DND-41 (cell line): ENCODE measurements at regions not wholly inside any gene's neighbourhood (a gene's known extent, or its start where the extent isn't known, plus 50 kb on each side); places are given as distances from the start of the nearest gene placed in this dataset.

Experiments used
- ATAC-seq: fragments of 200-7000 bp; cut with Tn5 transposase; 3 replicates; pipeline ENCODE4 v1.9.1; 2021; ENCODE audit warnings: low read depth; ENCODE audit not compliant: insufficient read depth
- DNase-seq: peaks from one replicate; pipeline ENCODE4 v3.0.0-alpha.2; 2020
- H2AFZ ChIP-seq: 2 replicates; pipeline ENCODE4 v1.6.0; 2012; ENCODE audit warnings: low read depth, low read length
- H3K27ac ChIP-seq: 2 replicates; pipeline ENCODE4 v1.5.1; 2012; ENCODE audit warnings: low read length, inconsistent platforms
- H3K27me3 ChIP-seq: fragments of 200-600 bp; sonication (generic); 2 replicates; pipeline ENCODE4 v1.6.0; 2012; ENCODE audit warnings: low read length, mild to moderate bottlenecking, inconsistent platforms; ENCODE audit not compliant: insufficient read depth, poor library complexity
- H3K36me3 ChIP-seq: 2 replicates; pipeline ENCODE4 v1.5.1; 2012; ENCODE audit warnings: low read length, inconsistent platforms; ENCODE audit not compliant: insufficient read depth
- H3K4me1 ChIP-seq: 2 replicates; pipeline ENCODE4 v1.5.1; 2012; ENCODE audit warnings: mild to moderate bottlenecking, low read length; ENCODE audit not compliant: insufficient read depth
- H3K4me2 ChIP-seq: 2 replicates; pipeline ENCODE4 v1.6.0; 2012; ENCODE audit warnings: mild to moderate bottlenecking, moderate library complexity, low read length, inconsistent platforms; ENCODE audit not compliant: insufficient read depth
- H3K4me3 ChIP-seq, 2 experiments: fragments of 200-600 bp in 1 of 2; shearing (Covaris generic) in 1 of 2; 2 replicates each; pipeline ENCODE4 v1.5.1; 2012 to 2016; ENCODE audit warnings: inconsistent platforms in 2 of 2, low read length in 2 of 2, mild to moderate bottlenecking in 2 of 2, low read depth in 1 of 2, moderate library complexity in 1 of 2
- H3K79me2 ChIP-seq: 2 replicates; pipeline ENCODE4 v1.6.0; 2012; ENCODE audit warnings: low read length, inconsistent platforms; ENCODE audit not compliant: insufficient read depth
- H3K9ac ChIP-seq: 2 replicates; pipeline ENCODE4 v1.6.0; 2012; ENCODE audit warnings: low read depth, mild to moderate bottlenecking, inconsistent platforms, low read length, moderate library complexity
- H3K9me3 ChIP-seq: 2 replicates; pipeline ENCODE4 v1.5.1; 2012; ENCODE audit warnings: low read length, moderate library complexity, mild to moderate bottlenecking, inconsistent platforms; ENCODE audit not compliant: insufficient read depth, severe bottlenecking
- H4K20me1 ChIP-seq: 2 replicates; pipeline ENCODE4 v1.6.0; 2012; ENCODE audit warnings: low read length; ENCODE audit not compliant: insufficient read depth
- CTCF ChIP-seq: IDR thresholded peaks from 2 replicates; pipeline ENCODE4 v1.5.1; 2012; ENCODE audit warnings: borderline replicate concordance, low read length, moderate library complexity, mild to moderate bottlenecking; ENCODE audit not compliant: poor library complexity, severe bottlenecking; ENCODE audit errors: extremely low read depth
- EZH2 ChIP-seq: IDR thresholded peaks from 3 replicates; pipeline ENCODE4 v1.6.1; 2012; ENCODE audit warnings: borderline replicate concordance, low read depth, mild to moderate bottlenecking, moderate library complexity, low read length, inconsistent platforms; ENCODE audit not compliant: severe bottlenecking

- Histone ChIP-seq H4K20me1 (no peaks in the 10 kb centered on the region), H3K27ac (no peak overlapping the region), H3K4me3 (no peak overlapping the region), H3K27me3 (no peaks in the 10 kb centered on the region), H3K36me3 (no peaks in the 10 kb centered on the region), H3K4me1 (no peaks in the 10 kb centered on the region), H3K9me3 (peaks cover 4% of the 10 kb centered on the region), H3K4me2 (no peak overlapping the region), H2AFZ (no peak overlapping the region), H3K79me2 (no peaks in the 10 kb centered on the region), H3K9ac (no peak overlapping the region)
- TF ChIP-seq CTCF (no peak), EZH2 (no peak)
- DNase-seq, result no peak
- ATAC-seq, result no peak
Observed at GRCh38 chr4:134727696-134728095, 526.1 kb upstream of the PABPC4L start.

- no peak overlapping the region for H3K4me3 ChIP-seq
- no peak overlapping the region for H3K4me2 ChIP-seq
- ATAC-seq (no peak), DNase-seq (no peak)
- H3K27me3 ChIP-seq, result no peaks in the 10 kb centered on the region
- H3K79me2 ChIP-seq, result no peaks in the 10 kb centered on the region
- no peaks in the 10 kb centered on the region for H3K4me1 ChIP-seq
- no peaks in the 10 kb centered on the region for H4K20me1 ChIP-seq
- no peak overlapping the region for H2AFZ ChIP-seq
- no peak for TF ChIP-seq CTCF
- no peak for TF ChIP-seq EZH2
- no peak overlapping the region for H3K9ac ChIP-seq
- no peaks in the 10 kb centered on the region for H3K9me3 ChIP-seq
- no peak overlapping the region for H3K27ac ChIP-seq
- H3K36me3 ChIP-seq, result no peaks in the 10 kb centered on the region
Observed at GRCh38 chr4:134722306-134722705, 520.7 kb upstream of the PABPC4L start.

GRCh38 chr4:134720030-134720429 is 518.4 kb upstream of the PABPC4L start:
- ATAC-seq (no peak), DNase-seq (no peak)
- no peaks in the 10 kb centered on the region for H3K36me3 ChIP-seq
- H3K4me1 ChIP-seq, result no peaks in the 10 kb centered on the region
- H3K27me3 ChIP-seq, result no peaks in the 10 kb centered on the region
- TF ChIP-seq EZH2 (no peak), CTCF (no peak)
- no peak overlapping the region for H3K4me3 ChIP-seq
- H3K4me2 ChIP-seq, result no peak overlapping the region
- no peaks in the 10 kb centered on the region for H3K79me2 ChIP-seq
- H3K9ac ChIP-seq, result no peak overlapping the region
- no peak overlapping the region for H3K27ac ChIP-seq
- H3K9me3 ChIP-seq, result peaks cover 3% of the 10 kb centered on the region
- H2AFZ ChIP-seq, result no peak overlapping the region
- H4K20me1 ChIP-seq, result no peaks in the 10 kb centered on the region

GRCh38 chr4:134708616-134709015 is 507.0 kb upstream of the PABPC4L start:
- H4K20me1 ChIP-seq, result no peaks in the 10 kb centered on the region
- DNase-seq (no peak), ATAC-seq (no peak)
- H3K36me3 ChIP-seq, result no peaks in the 10 kb centered on the region
- H3K4me2 ChIP-seq, result no peak overlapping the region
- no peaks in the 10 kb centered on the region for H3K27me3 ChIP-seq
- H3K4me3 ChIP-seq, result no peak overlapping the region
- H3K79me2 ChIP-seq, result no peaks in the 10 kb centered on the region
- no peaks in the 10 kb centered on the region for H3K9me3 ChIP-seq
- H3K9ac ChIP-seq, result no peak overlapping the region
- H3K27ac ChIP-seq, result no peak overlapping the region
- H3K4me1 ChIP-seq, result no peaks in the 10 kb centered on the region
- no peak overlapping the region for H2AFZ ChIP-seq
- TF ChIP-seq CTCF, result no peak
- no peak for TF ChIP-seq EZH2
